Ureter (tissue), 1 donor: ENCODE measurements at regions not wholly inside any gene's neighbourhood (a gene's known extent, or its start where the extent isn't known, plus 50 kb on each side); places are given as distances from the start of the nearest gene placed in this dataset.
"Not testable (repeated sequence)": the region's sequence is repeated elsewhere in the genome, so short reads cannot be mapped to it uniquely, and the experiment has no call there.

Experiments used
- DNase-seq: peaks from one replicate; pipeline ENCODE4 v3.0.0-alpha.2; 2020; ENCODE audit warnings: low spot score
- donor health status: DM: yes; HTN: yes; CAD: no.

DNA sequence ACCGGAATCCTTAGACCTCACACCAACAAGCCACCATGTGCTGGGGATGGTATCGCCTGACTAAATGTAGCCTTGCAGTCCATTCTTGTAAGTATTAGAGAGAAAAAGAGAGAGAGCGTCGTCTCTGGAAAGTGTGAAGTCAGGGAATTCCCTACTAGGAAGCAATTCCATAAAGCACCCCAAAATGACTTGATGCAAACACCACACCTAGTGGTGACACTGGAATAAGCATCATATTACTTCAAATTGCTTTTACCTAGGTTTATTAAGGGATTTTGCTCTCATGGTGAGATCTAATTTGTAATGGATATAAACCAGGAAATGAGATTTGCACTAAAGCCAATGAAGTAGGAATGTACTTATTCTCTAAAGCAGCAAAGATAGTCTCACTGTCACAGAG, 111.4 kb upstream of the METTL9 start:
- DNase-seq: not testable (repeated sequence)

DNA sequence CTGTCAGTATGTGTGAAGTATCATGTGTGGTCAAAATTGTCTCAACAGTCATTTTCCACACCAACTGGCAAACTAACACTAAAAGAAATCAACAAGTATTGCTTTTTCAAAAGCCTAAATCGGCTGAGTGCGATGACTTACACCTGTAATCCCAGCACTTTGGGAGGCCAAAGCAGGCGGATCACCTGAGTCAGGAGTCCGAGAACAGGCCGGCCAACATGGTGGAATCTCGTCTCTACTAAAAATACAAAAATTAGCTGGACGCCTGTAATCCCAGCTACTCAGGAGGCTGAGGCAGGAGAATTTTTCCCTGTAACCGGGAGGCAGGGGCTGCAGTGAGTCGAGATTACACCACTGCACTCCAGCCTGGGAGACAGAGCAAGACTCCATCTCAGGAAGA, 100.3 kb upstream of the METTL9 start:
- DNase-seq: not testable (repeated sequence)

DNA sequence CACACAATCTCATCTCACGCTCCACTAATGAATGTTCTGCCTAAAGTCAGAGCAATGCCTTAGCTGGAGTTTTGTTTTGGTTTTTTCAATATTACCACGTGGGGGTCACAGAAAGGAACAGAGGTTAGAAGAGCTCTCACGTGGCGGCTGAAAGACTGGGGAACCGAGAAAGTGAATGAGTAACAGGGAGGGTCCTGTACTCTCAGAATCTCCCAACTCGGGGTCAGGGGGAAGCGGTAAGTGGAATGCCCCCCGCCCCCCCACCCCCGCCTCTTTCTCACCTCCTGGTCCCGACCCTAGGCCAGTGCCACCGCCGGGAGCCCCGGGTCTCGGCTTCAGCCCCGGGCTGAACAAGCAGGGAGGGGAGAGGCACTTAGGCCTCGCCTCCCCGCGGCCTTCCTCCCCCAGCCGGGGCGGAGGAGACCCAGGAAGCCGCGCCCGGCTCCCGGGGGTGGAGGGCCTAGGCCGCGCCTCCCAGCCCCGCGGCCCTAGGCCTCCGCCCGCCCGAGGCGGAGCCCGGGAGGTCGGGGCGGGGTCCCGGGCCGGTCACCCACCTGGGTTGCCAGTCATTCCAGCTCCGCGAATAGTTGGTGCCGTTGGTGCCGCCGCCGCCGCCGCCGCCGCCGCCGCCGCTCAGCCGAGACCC, 98.0 kb upstream of the METTL9 start:
- DNase-seq: peak; percentile 52

DNA sequence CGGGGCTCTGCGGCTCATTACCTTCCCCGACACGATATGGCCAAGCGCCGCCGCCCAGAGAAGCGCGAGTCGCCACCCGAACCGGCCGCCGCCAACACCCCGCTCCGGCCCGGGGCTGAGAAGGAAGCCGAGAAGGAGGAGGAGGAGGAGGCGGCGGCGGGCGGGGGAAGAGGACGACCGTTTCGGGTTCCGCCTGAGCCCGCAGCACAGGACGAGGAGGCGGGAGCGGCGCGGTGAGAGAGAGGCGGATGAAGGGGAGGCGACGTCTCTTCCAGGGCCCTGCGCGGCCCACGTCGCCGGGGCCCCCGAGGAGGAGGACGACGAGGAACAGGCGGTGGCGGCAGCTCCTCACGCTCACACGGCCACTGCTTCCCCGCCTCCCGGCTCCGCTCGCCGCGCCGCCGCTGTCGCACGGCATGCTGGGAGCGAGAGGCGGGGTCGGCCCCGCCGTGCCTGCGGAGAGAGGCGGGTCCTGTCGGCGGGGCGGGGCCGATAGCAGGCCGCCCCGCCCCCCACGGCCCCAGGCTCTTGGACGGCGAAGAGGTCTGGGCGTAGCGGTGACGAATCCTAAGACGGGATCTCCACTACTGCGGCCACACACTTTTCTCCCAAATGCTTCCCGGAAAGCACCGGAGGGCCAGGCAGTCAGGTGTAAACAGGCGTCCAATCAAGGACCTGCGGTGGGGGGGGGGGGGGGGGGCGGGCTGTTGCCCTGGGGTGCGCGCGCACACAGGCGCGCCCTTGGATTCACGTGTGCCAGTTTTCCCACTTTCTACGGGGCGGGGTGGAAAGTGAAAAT, 97.3 kb upstream of the METTL9 start:
- DNase-seq: peak; percentile 95

DNA sequence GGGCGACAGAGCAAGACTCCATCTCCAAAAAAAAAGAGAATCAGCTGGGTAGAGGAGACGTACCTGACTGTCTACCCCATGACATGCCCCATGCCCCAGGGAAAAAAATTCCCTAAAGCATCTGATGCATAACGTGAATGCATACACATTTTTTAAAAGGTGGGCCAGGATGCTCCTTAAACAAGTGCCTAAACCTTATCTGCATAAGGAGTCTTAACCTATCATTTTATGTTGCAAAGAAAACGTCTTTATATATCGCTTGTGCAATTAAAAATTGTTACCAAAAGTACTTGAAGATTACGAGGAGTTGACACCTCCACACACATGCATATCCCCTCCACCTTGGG, 95.8 kb upstream of the METTL9 start:
- peak; percentile 40 for DNase-seq

DNA sequence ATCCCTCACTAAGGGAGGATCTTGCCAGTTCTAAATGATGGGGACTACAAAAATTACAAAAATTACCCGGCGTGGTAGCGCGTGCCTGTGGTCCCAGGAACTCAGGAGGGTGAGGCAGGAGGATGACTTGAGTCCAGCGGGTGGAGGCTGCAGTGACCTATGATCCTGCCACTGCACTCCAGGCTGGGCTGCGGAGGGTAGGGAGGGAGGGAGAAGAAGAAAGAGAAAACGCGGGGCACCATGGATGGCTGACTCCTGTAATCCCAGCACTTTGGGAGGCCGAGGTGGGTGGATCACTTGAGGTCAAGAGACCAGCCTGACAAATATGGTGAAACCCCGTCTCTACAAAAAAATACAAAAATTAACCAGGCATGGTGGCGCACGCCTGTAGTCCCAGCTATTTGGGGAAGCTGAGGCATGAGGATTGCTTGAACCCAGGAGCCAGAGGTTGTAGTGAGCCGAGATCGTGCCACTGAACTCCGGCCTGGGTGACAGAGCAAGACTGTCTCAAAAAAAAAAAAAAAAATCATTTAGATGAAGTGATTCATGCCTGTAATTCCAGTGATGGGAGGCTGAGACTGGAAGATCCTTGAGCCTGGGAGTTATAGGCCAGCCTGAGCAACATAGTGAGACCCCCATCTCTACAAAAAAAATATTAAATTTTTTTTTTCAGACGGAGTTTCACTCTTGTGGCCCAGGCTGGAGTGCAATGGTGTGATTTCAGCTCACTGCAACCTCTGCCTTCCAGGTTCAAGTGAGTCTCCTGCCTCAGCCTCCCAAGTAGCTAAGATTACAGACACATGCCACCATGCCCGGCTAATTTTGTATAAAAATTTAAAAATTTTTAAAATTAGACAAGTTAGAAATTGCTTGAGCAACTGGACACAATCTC, 95.2 kb upstream of the METTL9 start:
- peak; percentile 42 for DNase-seq

DNA sequence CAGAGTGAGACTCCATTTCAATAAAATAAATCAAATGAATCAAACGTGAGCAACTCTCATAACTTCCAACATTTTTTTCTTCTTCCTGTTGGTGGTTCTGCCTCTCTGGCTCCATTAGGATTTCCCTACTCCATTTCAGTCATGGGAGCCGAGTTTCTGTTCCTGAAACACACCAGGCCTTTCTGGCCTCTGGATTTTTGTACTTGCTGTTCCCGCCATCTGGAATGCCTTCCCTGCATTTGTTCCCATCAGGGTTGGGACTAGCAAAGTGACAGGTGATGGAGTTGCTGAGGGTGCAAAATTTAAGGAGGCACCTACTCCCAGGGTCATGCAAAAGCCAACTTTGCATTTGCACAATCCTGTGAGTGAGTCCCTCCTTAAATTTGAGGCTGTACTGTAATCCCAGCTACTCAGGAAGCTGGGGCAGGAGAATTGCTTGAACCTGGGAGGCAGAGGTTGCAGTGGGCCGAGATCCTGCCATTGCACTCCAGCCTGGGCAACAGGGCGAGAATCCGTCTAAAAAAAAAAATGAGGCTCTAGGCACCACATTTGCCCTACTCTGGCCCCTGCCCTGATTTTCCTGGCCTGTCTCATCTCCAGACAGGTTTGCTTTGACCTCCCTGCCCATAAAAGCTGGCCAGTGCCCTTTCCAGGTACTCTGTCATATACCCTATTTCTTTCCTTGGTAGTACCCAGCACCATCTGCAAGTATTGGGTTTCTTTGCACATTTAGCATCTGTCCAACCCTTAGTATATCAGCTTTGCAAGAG, 93.4 kb upstream of the METTL9 start:
- DNase-seq: peak; percentile 33

DNA sequence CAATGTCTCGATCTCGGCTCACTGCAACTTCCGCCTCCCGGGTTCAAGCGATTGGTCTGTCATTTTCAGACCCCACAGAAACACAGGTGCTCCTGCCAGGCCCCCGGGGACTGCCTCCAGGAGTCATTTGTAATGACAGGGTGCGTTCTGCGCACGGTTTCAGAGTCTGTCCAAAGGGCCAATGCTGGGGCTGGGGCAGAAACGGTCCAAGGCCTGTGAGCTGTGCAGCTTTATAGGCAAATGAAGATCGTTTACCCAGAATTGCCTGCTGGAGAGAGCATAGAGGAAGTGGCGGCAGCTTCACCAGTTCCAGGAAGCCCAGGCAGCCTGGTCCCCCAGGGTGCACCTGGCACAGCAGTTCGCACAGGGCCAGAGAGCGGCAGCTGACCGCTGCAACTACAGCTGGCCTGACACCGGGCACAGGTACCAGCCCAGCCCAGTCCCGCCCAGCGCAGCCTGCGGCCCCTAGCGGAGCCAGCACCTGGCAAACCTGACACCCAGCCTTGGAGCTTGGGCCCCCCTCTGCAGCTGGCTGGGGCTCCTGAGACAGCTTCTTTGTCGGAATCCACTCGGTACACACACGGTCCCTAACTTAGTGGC, 92.4 kb upstream of the METTL9 start:
- DNase-seq: peak; percentile 59

DNA sequence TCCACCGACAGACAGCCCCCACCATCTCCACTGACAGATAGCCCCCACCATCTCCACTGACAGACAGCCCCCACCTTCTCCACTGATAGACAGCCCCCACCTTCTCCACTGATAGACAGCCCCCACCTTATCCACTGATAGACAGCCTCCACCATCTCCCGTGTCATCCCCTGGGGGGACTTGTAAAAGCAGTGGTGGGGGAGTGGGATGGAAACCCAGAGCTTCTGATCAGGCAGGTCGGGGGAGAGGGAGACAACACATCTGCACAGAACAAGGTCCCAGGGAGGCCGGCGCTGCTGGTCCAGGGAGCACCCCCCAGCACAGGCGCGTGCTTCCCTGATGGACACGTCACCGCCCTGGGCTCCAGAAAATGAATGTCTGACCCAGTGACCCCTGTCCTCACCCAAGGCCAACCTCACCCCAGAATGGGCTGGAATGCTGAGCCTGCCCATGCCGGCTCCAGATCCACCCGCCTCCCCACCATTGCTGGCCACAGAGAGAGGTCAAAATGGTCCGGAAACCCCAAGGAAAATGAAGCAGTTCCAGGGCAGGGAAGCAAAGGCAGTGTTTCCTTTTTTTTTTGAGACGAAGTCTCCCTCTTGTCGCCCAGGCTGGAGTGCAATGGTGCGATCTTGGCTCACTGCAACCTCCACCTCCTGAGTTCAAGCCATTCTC, 91.6 kb upstream of the METTL9 start:
- DNase-seq: peak; percentile 44

DNA sequence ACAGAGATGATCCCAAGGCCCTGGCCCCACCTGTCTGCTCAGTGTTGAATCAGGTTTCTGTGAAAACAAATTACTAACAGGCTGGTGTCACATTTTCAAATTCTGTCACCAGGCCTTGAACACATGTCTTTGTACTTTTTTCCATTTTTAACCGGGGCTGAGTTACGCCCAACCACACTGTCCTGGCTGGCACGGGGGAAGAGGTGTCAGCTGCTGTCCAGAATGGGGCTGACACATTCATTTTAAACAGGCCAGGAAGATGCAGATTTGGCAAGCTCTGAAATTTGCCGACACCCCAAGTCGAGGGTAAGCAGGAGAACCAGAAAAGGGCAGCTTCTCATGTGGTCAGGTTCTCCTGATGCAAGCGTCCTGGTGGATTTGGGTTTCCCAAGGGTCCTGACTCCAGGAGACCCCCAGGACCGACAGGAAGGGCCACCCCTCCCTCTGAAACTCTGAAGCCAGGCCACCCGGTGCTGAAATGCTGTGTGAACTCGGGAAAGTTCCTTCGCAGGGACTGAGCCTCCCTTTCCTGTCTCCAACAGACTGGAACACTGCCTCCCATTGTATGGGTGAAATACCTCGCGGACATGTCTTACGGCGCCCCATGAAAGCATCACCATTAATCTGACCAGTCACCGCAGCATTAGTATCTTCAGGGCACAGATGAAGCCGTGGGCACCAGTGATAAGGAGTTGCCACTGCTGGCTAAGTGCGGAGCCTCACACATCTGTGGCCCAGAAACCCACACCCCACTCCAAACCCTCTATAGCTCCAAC, 90.5 kb upstream of the METTL9 start:
- DNase-seq: peak; percentile 43

DNA sequence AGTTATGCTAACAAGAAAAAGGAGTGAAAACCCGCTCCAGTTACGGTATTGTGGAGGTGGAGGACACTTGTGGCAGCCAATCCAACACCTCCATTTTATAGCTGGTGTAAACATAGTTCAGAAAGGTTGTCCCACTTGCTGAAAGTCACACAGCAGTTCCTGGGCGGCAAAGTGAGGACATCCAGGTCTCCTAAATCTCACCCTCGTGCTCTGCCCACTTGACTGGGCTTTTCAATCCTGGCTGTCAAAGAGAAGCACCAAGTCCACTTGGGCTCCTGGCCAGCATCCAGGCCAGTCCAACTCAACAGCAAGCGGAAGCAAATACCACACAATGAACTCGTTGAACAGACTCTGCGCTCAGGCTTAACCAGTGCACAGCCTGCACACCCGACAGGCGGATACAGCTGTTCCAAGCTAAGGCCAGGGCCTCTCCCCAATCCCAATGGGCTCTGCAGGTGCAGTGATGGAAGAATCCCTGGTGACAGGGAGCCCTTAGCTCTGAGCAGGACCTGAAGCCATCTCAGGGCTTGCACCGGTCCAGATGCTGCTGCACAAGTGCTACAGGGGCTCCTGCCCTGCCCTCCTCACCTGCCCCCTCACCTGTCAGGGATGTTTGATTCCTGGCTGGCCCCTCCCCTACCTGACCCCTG, 89.8 kb upstream of the METTL9 start:
- peak; percentile 41 for DNase-seq

DNA sequence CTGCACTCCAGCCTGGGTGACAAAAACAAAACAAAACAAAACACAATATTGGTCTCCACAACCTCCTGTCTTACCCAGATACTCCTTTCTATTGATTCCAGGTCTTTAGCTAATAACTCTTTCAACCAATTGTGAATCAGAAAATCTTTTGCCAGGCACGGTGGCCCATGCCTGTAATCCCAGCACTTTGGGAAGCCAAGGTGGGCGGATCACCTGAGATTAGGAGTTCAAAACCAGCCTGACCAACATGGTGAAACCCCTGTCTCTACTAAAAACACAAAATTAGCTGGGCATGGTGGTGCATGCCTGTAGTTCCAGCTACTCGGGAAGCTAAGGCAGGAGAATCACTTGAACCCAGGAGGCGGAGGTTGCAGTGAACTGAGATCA, 88.5 kb upstream of the METTL9 start:
- peak; percentile 41 for DNase-seq

DNA sequence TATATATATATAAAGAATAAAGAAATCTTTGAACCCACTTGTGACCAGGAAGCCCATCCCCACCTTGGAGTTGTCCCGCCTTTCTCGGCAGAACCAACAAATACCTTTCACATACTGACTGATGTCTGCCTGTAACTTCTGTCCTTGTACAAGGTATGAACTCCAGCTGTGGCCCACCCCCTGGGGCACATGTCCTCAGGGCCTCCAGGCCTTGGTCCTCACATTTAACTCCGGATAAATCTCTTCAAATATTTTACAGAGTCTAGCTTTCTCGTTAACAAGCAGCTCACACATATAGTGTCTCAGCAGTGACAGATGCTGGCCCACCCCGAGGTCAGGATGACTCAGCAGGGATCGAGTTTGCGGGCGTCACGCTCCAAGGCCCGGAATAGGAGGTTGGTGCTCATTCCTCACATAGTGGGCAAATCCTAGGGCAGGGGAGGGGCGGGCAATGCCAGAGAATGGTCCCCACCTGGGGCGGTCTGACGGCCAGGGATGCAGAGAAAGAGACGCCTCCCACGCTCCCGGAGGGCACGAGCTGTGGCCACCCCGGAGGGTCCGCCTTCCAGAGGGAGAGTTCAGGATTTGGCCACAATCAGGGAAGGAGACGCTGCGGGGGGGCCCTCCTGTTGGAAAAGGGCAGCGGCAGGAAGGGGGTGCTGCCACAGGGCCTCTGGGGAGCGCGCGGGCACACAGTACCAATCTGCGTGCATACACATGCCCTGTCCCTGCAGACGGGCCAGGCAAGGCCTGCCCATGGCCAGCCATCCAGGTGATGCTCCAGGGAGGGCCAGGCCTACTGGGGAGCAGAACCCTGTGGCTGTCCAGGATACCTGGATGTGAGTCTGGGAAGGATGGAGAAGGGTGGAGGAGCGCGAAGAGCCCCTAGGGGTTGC, 87.8 kb upstream of the METTL9 start:
- DNase-seq: peak; percentile 65

DNA sequence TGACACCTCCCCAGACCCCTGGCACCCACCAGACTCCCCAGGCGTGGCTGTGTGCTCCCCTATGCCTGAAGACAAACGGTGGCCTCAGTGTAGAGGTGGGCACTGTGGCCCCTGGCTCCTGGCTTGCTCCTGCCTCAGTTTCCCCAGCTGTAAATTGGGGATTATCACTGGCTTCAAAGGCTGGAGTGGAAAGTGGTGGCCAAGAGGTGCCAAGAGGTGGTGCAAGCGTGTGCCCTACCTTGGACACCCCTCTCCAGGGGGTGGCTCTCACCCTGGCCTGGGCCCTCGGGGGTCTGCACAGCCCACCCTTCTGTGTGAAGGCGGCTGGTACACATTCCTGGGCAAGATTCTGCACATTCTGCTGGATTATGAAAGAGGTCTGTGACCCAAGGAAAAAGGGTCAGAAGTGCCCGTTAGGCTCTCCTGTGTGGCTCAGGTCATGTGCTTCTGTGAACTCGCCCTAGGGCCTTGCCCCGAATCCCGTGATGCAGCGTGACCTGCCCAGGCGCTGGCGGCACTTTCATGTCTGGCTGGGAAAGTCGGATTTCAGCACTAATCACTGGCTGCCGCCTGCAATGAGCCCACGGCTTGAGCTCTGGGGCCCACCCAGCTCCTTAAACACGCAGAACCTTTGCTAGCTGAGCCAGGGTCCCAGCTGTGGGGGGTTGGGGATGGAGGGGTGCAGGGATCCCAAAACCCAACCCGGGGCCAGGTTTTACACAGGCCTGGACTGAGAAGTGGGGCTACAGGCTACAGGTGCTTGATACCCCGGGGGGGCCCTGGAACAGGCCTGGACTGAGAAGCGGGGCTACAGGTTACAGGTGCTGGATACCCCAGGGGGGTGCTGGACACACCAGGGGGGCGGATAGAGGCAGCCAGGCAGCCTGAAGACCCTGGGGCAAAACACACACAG, 86.8 kb upstream of the METTL9 start:
- peak; percentile 44 for DNase-seq

DNA sequence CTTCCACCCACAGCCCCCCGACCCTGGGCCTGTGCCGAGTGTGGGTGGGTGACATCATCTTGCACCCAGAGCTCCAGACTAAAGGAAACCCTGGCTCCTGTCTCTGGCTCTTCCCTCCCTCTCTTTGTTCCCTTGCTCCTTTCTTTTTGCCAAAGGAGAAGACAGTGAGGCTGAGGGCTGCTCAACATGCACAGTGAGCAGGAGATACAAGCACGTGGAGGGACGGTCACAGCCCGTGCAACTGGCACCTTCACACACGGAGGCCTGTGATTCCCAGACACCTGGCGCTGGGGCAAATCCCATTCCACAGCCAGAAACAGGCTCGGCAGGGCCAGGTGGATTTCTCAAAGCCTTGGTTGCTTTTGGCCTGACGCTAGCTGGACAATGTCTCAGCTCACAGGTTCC, 86.0 kb upstream of the METTL9 start:
- DNase-seq: peak; percentile 50

DNA sequence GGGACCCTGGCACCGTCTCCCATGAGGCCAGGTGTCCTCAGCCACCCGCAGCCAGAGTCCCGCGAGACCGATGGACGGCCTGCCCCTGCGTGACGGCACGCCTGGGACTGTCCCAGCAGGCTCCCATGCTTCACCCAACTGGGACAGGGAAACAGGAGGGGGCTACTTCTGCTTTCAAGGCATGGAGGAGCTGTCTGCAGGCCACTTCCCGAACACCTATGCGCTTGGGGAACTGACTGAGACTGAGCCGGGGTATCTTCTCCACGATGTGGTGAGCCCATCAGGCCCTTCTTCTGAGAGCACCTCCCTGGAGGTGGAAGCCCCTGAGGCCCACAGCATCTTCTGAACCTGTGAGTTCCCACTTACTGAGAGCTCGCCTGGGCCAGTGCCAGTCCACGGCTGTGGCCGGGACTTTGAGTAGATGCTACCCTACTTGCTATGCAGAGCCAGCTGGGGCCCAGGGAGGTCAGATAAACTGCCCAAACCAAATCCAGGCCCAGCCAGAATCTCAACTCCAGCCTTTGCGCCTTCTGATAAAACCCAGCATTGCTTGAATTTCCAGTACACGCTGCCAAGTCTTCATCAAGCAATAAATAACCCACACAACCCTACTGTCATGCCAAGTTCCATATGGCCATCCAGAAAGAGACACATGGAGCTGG, 85.4 kb upstream of the METTL9 start:
- peak; percentile 67 for DNase-seq

DNA sequence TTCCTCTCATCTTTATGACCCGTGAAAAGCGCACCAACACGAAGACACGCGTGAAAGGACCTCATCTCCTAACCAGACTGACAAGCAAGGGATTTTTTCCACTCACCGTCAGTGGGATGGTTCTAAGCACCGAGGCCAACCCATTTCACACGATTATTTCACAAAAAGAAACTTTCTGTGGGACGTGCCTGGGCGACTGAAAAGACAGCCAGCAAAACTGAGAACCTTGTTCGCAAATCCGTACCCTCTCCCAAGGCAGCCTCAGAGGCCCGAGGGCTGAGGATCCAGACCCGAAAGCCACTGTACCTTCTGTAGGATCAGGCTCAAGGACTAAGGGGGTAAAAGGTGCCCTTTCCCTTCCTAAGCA, 84.9 kb upstream of the METTL9 start:
- not testable (repeated sequence) for DNase-seq
